ENCODE measurements at regions not wholly inside any gene's neighbourhood (a gene's known extent, or its start where the extent isn't known, plus 50 kb on each side); places are given as distances from the start of the nearest gene placed in this dataset.

GRCh38 chr21:24785033-24785432, 822.2 kb downstream of the MRPL39 start:
- H3K27me3 ChIP-seq: no peaks in the 10 kb centered on the region
- no peaks in the 10 kb centered on the region for H3K9me3 ChIP-seq
- H3K4me3 ChIP-seq: no peak overlapping the region
- WGBS, 2 donors (ENCODE audit: low coverage in 1 of 2): 46 to 60% methylated on average over 2 to 3 of the region's 3 CpGs
- ATAC-seq: no peak
- H3K4me1 ChIP-seq: no peaks in the 10 kb centered on the region
- TF ChIP-seq POLR2A (IDR thresholded peaks at IDR 0.05) (no peak), POLR2AphosphoS5 (IDR thresholded peaks at IDR 0.05) (no peak), EP300 (IDR thresholded peaks at IDR 0.05) (no peak), CTCF (IDR thresholded peaks at IDR 0.05) (no peak)
- no peak overlapping the region for H3K27ac ChIP-seq
- no peaks in the 10 kb centered on the region for H3K36me3 ChIP-seq

GRCh38 chr21:24781146-24781545, 826.1 kb downstream of the MRPL39 start:
- H3K4me3 ChIP-seq: no peak overlapping the region
- WGBS, 2 donors (ENCODE audit: low coverage in 1 of 2): 12 to 14% methylated on average over 2 of the region's 2 CpGs

GRCh38 chr21:24759348-24760075, 847.8 kb downstream of the MRPL39 start:
- no peak for TF ChIP-seq POLR2AphosphoS5 (IDR thresholded peaks at IDR 0.05)
- TF ChIP-seq EP300 (IDR thresholded peaks at IDR 0.05): no peak
- TF ChIP-seq CTCF (IDR thresholded peaks at IDR 0.05): no peak
- no peak for TF ChIP-seq POLR2A (IDR thresholded peaks at IDR 0.05)
- Histone ChIP-seq H3K9me3 (no peaks in the 10 kb centered on the region), H3K4me1 (no peaks in the 10 kb centered on the region), H3K27me3 (no peaks in the 10 kb centered on the region), H3K27ac (no peak overlapping the region), H3K4me3 (no peak overlapping the region), H3K36me3 (no peaks in the 10 kb centered on the region)
- no peak for ATAC-seq
- 56 to 79% methylated on average over 3 of the region's 3 CpGs for WGBS, 2 donors (ENCODE audit: low coverage in 1 of 2)

More at GRCh38 chr21:24781146-24781545, 826.1 kb downstream of the MRPL39 start:
- ATAC-seq: no peak
- no peak for TF ChIP-seq CTCF (IDR thresholded peaks at IDR 0.05)
- no peak for TF ChIP-seq POLR2A (IDR thresholded peaks at IDR 0.05)
- no peak for TF ChIP-seq POLR2AphosphoS5 (IDR thresholded peaks at IDR 0.05)
- TF ChIP-seq EP300 (IDR thresholded peaks at IDR 0.05): no peak
- H3K9me3 ChIP-seq: no peaks in the 10 kb centered on the region
- no peaks in the 10 kb centered on the region for H3K27me3 ChIP-seq
- H3K4me1 ChIP-seq: no peaks in the 10 kb centered on the region
- H3K36me3 ChIP-seq: no peaks in the 10 kb centered on the region
- H3K27ac ChIP-seq: no peak overlapping the region

GRCh38 chr21:24738063-24738462, 869.2 kb downstream of the MRPL39 start:
- no peak for ATAC-seq
- Histone ChIP-seq H3K27me3 (no peaks in the 10 kb centered on the region), H3K4me3 (no peak overlapping the region), H3K36me3 (no peaks in the 10 kb centered on the region), H3K4me1 (no peaks in the 10 kb centered on the region), H3K9me3 (no peaks in the 10 kb centered on the region), H3K27ac (no peak overlapping the region)
- WGBS, 2 donors (ENCODE audit: low coverage in 1 of 2): 63 to 76% methylated on average over 5 to 6 of the region's 8 CpGs
- TF ChIP-seq POLR2A (IDR thresholded peaks at IDR 0.05) (no peak), POLR2AphosphoS5 (IDR thresholded peaks at IDR 0.05) (no peak), CTCF (IDR thresholded peaks at IDR 0.05) (no peak), EP300 (IDR thresholded peaks at IDR 0.05) (no peak)

GRCh38 chr21:24737296-24737850, 869.9 kb downstream of the MRPL39 start:
- WGBS, 2 donors (ENCODE audit: low coverage in 1 of 2): 42 to 58% methylated on average over 5 of the region's 5 CpGs
- Histone ChIP-seq H3K4me3 (no peak overlapping the region), H3K4me1 (no peaks in the 10 kb centered on the region), H3K36me3 (no peaks in the 10 kb centered on the region), H3K27me3 (no peaks in the 10 kb centered on the region), H3K9me3 (no peaks in the 10 kb centered on the region), H3K27ac (no peak overlapping the region)
- TF ChIP-seq POLR2AphosphoS5 (IDR thresholded peaks at IDR 0.05) (no peak), CTCF (IDR thresholded peaks at IDR 0.05) (no peak), EP300 (IDR thresholded peaks at IDR 0.05) (no peak)
- ATAC-seq: no peak
